ENCODE measurements at regions not wholly inside any gene's neighbourhood (a gene's known extent, or its start where the extent isn't known, plus 50 kb on each side); places are given as distances from the start of the nearest gene placed in this dataset.

- Histone ChIP-seq H3K9me3 (ENCODE audit: control insufficient read depth, insufficient read depth, low read length) (no peaks in the 10 kb centered on the region), H3K27me3 (ENCODE audit: control insufficient read depth, insufficient read depth, low read length) (no peaks in the 10 kb centered on the region)
Observed at GRCh38 chr2:105611811-105612424, 132.8 kb upstream of the NCK2 start.

GRCh38 chr2:105611333-105611637, 133.4 kb upstream of the NCK2 start:
- H3K4me3 ChIP-seq (ENCODE audit: low read depth, low read length) = no peak overlapping the region
- no peaks in the 10 kb centered on the region for H3K27me3 ChIP-seq (ENCODE audit: control insufficient read depth, insufficient read depth, low read length)
- H3K9me3 ChIP-seq (ENCODE audit: control insufficient read depth, insufficient read depth, low read length) = no peaks in the 10 kb centered on the region
- H3K4me1 ChIP-seq (ENCODE audit: control insufficient read depth, insufficient read depth, low read length) = peaks cover 1% of the 10 kb centered on the region
- H3K36me3 ChIP-seq (ENCODE audit: control insufficient read depth, insufficient read depth, low read length) = no peaks in the 10 kb centered on the region
- no peak overlapping the region for H3K9ac ChIP-seq (ENCODE audit: low read depth, low read length)

More at GRCh38 chr2:105611811-105612424, 132.8 kb upstream of the NCK2 start:
- H3K9ac ChIP-seq (ENCODE audit: low read depth, low read length) = no peak overlapping the region
- no peak overlapping the region for H3K4me3 ChIP-seq (ENCODE audit: low read depth, low read length)
- H3K36me3 ChIP-seq (ENCODE audit: control insufficient read depth, insufficient read depth, low read length) = no peaks in the 10 kb centered on the region
- no peaks in the 10 kb centered on the region for H3K4me1 ChIP-seq (ENCODE audit: control insufficient read depth, insufficient read depth, low read length)

GRCh38 chr2:105610576-105611332, 134.0 kb upstream of the NCK2 start:
- H3K4me3 ChIP-seq (ENCODE audit: low read depth, low read length) = no peak overlapping the region
- H3K27me3 ChIP-seq (ENCODE audit: control insufficient read depth, insufficient read depth, low read length) = no peaks in the 10 kb centered on the region
- peaks cover 2% of the 10 kb centered on the region for H3K4me1 ChIP-seq (ENCODE audit: control insufficient read depth, insufficient read depth, low read length)
- H3K9me3 ChIP-seq (ENCODE audit: control insufficient read depth, insufficient read depth, low read length) = no peaks in the 10 kb centered on the region
- no peaks in the 10 kb centered on the region for H3K36me3 ChIP-seq (ENCODE audit: control insufficient read depth, insufficient read depth, low read length)
- no peak overlapping the region for H3K9ac ChIP-seq (ENCODE audit: low read depth, low read length)

- Histone ChIP-seq H3K9me3 (ENCODE audit: control insufficient read depth, insufficient read depth, low read length) (no peaks in the 10 kb centered on the region), H3K36me3 (ENCODE audit: control insufficient read depth, insufficient read depth, low read length) (no peaks in the 10 kb centered on the region), H3K4me3 (ENCODE audit: low read depth, low read length) (no peak overlapping the region), H3K27me3 (ENCODE audit: control insufficient read depth, insufficient read depth, low read length) (no peaks in the 10 kb centered on the region), H3K9ac (ENCODE audit: low read depth, low read length) (no peak overlapping the region), H3K4me1 (ENCODE audit: control insufficient read depth, insufficient read depth, low read length) (peaks cover 3% of the 10 kb centered on the region)
Observed at GRCh38 chr2:105609746-105610402, 134.8 kb upstream of the NCK2 start.

DNA sequence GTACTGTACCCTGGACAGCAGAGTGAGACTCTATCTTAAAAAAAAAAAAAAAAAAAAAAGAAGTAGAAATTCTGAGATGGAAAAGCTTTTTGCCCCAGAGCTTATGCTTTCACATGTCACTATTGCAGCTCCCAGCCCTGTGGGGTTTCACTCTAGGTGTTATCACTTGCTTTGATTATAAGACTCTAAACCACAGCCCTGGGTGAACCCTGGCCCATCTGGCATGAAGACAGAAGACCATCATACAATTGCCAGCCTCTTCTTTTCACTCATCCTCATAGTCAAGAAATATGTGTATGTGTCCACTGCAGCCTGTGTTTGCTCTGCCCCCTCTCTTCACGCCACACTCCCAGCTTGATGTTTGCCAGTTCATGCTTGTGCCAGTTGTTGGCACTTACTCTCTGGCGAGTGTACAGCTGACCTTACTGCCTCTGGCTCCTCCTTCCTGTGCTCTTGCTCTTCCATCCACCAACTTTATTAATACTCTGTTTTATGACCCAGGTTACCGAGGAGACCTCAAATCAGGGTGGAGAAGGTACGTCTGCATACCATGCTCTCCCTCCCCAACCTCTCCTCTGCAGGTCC, 136.7 kb upstream of the NCK2 start:
- Histone ChIP-seq H3K4me3 (ENCODE audit: low read depth, low read length) (no peak overlapping the region), H3K4me1 (ENCODE audit: control insufficient read depth, insufficient read depth, low read length) (peaks cover 5% of the 10 kb centered on the region), H3K36me3 (ENCODE audit: control insufficient read depth, insufficient read depth, low read length) (no peaks in the 10 kb centered on the region), H3K27me3 (ENCODE audit: control insufficient read depth, insufficient read depth, low read length) (no peaks in the 10 kb centered on the region), H3K9ac (ENCODE audit: low read depth, low read length) (no peak overlapping the region), H3K9me3 (ENCODE audit: control insufficient read depth, insufficient read depth, low read length) (no peaks in the 10 kb centered on the region)

DNA sequence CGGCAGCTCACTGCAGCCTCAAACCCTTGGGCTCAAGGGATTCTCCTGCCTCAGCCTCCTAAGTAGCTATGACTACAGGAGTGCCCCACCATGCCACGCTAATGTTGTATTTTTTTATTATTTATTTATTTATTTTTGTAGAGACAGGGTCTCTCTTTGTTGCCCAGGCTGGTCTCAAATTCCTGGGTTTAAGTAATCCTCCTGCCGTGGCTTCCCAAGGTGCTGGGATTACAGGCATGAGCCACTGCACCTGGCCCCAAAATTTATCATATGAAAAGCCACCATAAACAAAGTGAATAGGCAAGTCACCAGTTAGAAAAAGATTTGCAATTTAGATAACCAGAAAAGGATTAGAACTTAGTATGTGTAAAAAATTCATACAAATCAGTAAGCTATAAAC, 138.6 kb upstream of the NCK2 start:
- H3K4me3 ChIP-seq (ENCODE audit: low read depth, low read length) = no peak overlapping the region
- H3K27me3 ChIP-seq (ENCODE audit: control insufficient read depth, insufficient read depth, low read length) = no peaks in the 10 kb centered on the region
- no peak overlapping the region for H3K9ac ChIP-seq (ENCODE audit: low read depth, low read length)
- no peaks in the 10 kb centered on the region for H3K9me3 ChIP-seq (ENCODE audit: control insufficient read depth, insufficient read depth, low read length)
- H3K4me1 ChIP-seq (ENCODE audit: control insufficient read depth, insufficient read depth, low read length) = peaks cover 5% of the 10 kb centered on the region
- H3K36me3 ChIP-seq (ENCODE audit: control insufficient read depth, insufficient read depth, low read length) = no peaks in the 10 kb centered on the region

GRCh38 chr2:105604938-105605337, 139.8 kb upstream of the NCK2 start:
- Histone ChIP-seq H3K9ac (ENCODE audit: low read depth, low read length) (no peak overlapping the region), H3K36me3 (ENCODE audit: control insufficient read depth, insufficient read depth, low read length) (no peaks in the 10 kb centered on the region), H3K4me1 (ENCODE audit: control insufficient read depth, insufficient read depth, low read length) (peaks cover 5% of the 10 kb centered on the region), H3K4me3 (ENCODE audit: low read depth, low read length) (no peak overlapping the region), H3K27me3 (ENCODE audit: control insufficient read depth, insufficient read depth, low read length) (no peaks in the 10 kb centered on the region), H3K9me3 (ENCODE audit: control insufficient read depth, insufficient read depth, low read length) (no peaks in the 10 kb centered on the region)

GRCh38 chr2:105600949-105601794, 143.5 kb upstream of the NCK2 start:
- H3K4me3 ChIP-seq (ENCODE audit: low read depth, low read length) = no peak overlapping the region
- no peaks in the 10 kb centered on the region for H3K9me3 ChIP-seq (ENCODE audit: control insufficient read depth, insufficient read depth, low read length)
- no peaks in the 10 kb centered on the region for H3K36me3 ChIP-seq (ENCODE audit: control insufficient read depth, insufficient read depth, low read length)
- H3K4me1 ChIP-seq (ENCODE audit: control insufficient read depth, insufficient read depth, low read length) = peaks cover 3% of the 10 kb centered on the region
- no peak overlapping the region for H3K9ac ChIP-seq (ENCODE audit: low read depth, low read length)
- no peaks in the 10 kb centered on the region for H3K27me3 ChIP-seq (ENCODE audit: control insufficient read depth, insufficient read depth, low read length)

GRCh38 chr2:105600602-105600948, 144.1 kb upstream of the NCK2 start:
- peaks cover 3% of the 10 kb centered on the region for H3K4me1 ChIP-seq (ENCODE audit: control insufficient read depth, insufficient read depth, low read length)
- no peak overlapping the region for H3K9ac ChIP-seq (ENCODE audit: low read depth, low read length)
- H3K36me3 ChIP-seq (ENCODE audit: control insufficient read depth, insufficient read depth, low read length) = no peaks in the 10 kb centered on the region
- no peaks in the 10 kb centered on the region for H3K9me3 ChIP-seq (ENCODE audit: control insufficient read depth, insufficient read depth, low read length)
- H3K4me3 ChIP-seq (ENCODE audit: low read depth, low read length) = no peak overlapping the region
- no peaks in the 10 kb centered on the region for H3K27me3 ChIP-seq (ENCODE audit: control insufficient read depth, insufficient read depth, low read length)

GRCh38 chr2:105600037-105600442, 144.7 kb upstream of the NCK2 start:
- H3K36me3 ChIP-seq (ENCODE audit: control insufficient read depth, insufficient read depth, low read length) = no peaks in the 10 kb centered on the region
- H3K9me3 ChIP-seq (ENCODE audit: control insufficient read depth, insufficient read depth, low read length) = no peaks in the 10 kb centered on the region
- peaks cover 3% of the 10 kb centered on the region for H3K4me1 ChIP-seq (ENCODE audit: control insufficient read depth, insufficient read depth, low read length)
- H3K9ac ChIP-seq (ENCODE audit: low read depth, low read length) = no peak overlapping the region
- no peak overlapping the region for H3K4me3 ChIP-seq (ENCODE audit: low read depth, low read length)
- no peaks in the 10 kb centered on the region for H3K27me3 ChIP-seq (ENCODE audit: control insufficient read depth, insufficient read depth, low read length)

DNA sequence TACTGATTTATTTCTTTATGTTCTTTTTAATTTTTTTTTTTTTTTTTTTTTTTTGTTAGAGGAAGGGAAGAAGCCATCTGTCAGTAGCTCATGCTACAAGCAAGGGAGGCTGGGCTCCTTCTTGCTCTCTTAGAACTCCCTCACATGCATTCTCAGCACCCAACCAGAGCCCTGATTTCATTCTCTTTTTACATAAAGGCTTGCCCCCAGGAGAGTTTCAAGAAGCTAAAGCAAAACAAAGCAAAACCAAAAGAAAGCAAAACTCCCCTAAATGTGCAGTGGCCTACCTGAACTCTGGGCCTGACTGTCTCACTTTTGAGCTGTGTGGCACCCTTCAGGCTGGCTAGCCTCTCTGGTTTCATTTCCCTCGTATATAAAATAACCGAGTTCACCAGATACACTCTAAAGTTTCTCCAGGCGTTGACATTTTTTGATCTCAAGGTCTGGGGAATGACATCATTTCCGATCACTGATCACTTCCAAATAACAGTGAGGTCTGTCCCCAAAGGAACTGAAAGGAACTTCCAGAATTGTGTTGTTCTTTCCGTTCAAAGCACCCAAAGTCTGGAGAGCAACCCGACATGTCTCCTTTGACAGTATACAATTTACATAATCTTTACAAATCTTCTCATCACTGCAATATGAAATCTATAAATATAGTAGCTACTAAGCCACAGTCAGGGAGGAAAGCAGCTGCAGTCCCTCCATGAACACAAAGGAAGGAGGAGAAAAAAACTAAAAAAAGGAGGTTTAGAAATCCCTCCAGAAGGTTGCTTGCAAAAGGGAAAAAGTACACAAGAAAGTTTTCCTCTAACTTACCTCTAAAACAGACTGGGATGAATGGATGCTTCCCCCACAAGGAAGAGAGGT, 145.6 kb upstream of the NCK2 start:
- H3K36me3 ChIP-seq (ENCODE audit: control insufficient read depth, insufficient read depth, low read length) = no peaks in the 10 kb centered on the region
- H3K9me3 ChIP-seq (ENCODE audit: control insufficient read depth, insufficient read depth, low read length) = no peaks in the 10 kb centered on the region
- no peak overlapping the region for H3K4me3 ChIP-seq (ENCODE audit: low read depth, low read length)
- H3K4me1 ChIP-seq (ENCODE audit: control insufficient read depth, insufficient read depth, low read length) = no peaks in the 10 kb centered on the region
- H3K9ac ChIP-seq (ENCODE audit: low read depth, low read length) = no peak overlapping the region
- no peaks in the 10 kb centered on the region for H3K27me3 ChIP-seq (ENCODE audit: control insufficient read depth, insufficient read depth, low read length)

All from iPS-15b (cell line).